ENCODE measurements at regions not wholly inside any gene's neighbourhood (a gene's known extent, or its start where the extent isn't known, plus 50 kb on each side); places are given as distances from the start of the nearest gene placed in this dataset.
"Not testable (repeated sequence)": the region's sequence is repeated elsewhere in the genome, so short reads cannot be mapped to it uniquely, and the experiment has no call there.

- H3K36me3 ChIP-seq (ENCODE audit: insufficient read depth, low read length); H3K4me1 ChIP-seq (ENCODE audit: insufficient read depth, low read length); H3K9ac ChIP-seq (ENCODE audit: low read depth, low read length); H3K9me3 ChIP-seq (ENCODE audit: control insufficient read depth, insufficient read depth, low read length): not testable (repeated sequence)
Measured at GRCh38 chr2:111339476-111339875, 218.8 kb downstream of the BCL2L11 start.

DNA sequence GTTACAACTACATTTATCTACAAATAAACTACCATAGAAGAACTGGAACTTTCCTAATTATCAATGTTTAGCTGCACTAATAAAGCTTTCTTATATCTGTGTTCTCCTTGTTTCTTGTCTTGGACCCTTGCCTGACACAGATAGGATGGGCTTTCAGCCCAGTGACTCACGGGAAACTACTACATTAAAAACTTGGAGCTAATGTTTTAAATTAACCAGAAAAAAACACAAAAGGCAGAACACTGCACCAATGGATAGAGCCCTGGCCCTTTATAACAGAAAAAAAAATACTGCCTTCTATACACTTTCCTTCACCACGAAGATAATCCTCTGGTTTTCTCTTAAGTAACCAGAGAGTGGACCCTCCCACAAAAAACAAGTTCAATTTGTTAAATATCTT, 223.9 kb downstream of the BCL2L11 start:
- not testable (repeated sequence) for H3K36me3 ChIP-seq (ENCODE audit: insufficient read depth, low read length); H3K9me3 ChIP-seq (ENCODE audit: control insufficient read depth, insufficient read depth, low read length); H3K9ac ChIP-seq (ENCODE audit: low read depth, low read length); H3K4me1 ChIP-seq (ENCODE audit: insufficient read depth, low read length)

DNA sequence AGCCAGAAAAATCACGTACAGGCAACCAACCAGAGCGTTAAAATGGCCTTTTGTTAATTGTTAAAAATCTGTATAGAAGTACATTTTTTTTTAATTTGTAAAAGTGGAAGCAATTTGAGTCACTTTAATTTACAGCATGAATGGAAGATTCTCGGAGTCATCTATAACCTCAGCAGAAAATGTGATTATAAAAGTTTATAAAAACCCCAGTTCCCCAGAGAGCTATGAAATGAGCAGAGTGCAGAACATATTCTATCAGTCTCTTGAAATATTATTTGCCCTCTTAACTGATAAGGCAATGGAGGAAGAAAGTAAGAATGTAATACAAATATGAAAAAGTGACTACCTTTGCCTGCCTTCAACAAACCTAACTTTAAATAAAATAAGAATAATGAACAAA, 224.7 kb downstream of the BCL2L11 start:
- not testable (repeated sequence) for H3K9ac ChIP-seq (ENCODE audit: low read depth, low read length); H3K36me3 ChIP-seq (ENCODE audit: insufficient read depth, low read length); H3K4me1 ChIP-seq (ENCODE audit: insufficient read depth, low read length); H3K9me3 ChIP-seq (ENCODE audit: control insufficient read depth, insufficient read depth, low read length)

DNA sequence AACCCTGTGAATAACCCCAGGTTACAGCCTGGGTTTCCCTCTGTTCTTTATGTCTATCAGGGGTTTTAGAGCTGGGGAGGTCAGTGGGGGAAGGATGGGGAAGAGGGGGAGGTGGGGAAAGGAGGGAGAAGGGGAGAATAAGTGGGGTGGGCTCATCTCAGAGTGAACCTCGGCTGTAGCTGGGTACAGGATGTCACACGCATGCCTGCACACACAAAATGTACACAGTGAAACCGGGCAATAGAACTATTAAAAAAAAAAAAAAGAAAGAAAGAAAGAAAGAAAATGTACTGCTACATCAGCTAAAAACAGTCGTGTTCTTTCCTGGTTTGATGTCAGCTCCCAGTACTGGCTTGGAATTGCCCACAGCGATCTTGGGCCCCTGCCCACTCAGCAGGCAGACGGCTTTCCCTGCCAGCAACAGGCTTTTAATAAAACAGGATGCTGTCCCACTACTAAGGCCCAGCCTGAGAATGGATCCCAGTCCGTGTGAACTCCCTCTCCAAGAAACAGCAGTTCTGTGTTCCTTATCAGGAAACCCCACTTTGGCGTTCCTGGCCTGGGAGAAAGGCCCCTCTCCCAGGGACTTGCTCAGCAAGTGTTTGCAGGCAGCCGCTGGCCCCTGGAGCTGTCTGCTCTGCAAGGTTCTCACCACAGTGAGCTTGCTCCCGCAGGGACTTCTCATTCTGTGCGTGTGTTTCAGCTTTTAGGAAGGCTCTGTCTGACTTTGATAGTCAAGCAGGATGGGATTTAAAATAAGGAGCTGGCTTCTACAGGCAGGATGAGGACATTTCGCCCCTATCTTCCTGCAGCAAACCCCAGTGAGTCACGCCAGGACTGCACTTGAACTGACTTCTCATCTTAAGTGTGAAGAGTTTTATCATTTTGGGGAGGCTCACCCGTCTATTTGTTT, 225.6 kb downstream of the BCL2L11 start:
- H3K4me1 ChIP-seq (ENCODE audit: insufficient read depth, low read length); H3K9me3 ChIP-seq (ENCODE audit: control insufficient read depth, insufficient read depth, low read length); H3K36me3 ChIP-seq (ENCODE audit: insufficient read depth, low read length); H3K9ac ChIP-seq (ENCODE audit: low read depth, low read length): not testable (repeated sequence)

GRCh38 chr2:111347695-111348094, 227.0 kb downstream of the BCL2L11 start:
- not testable (repeated sequence) for H3K9me3 ChIP-seq (ENCODE audit: control insufficient read depth, insufficient read depth, low read length); H3K4me1 ChIP-seq (ENCODE audit: insufficient read depth, low read length); H3K9ac ChIP-seq (ENCODE audit: low read depth, low read length); H3K36me3 ChIP-seq (ENCODE audit: insufficient read depth, low read length)

GRCh38 chr2:111348316-111348715, 227.6 kb downstream of the BCL2L11 start:
- not testable (repeated sequence) for H3K9me3 ChIP-seq (ENCODE audit: control insufficient read depth, insufficient read depth, low read length); H3K4me1 ChIP-seq (ENCODE audit: insufficient read depth, low read length); H3K36me3 ChIP-seq (ENCODE audit: insufficient read depth, low read length); H3K9ac ChIP-seq (ENCODE audit: low read depth, low read length)

DNA sequence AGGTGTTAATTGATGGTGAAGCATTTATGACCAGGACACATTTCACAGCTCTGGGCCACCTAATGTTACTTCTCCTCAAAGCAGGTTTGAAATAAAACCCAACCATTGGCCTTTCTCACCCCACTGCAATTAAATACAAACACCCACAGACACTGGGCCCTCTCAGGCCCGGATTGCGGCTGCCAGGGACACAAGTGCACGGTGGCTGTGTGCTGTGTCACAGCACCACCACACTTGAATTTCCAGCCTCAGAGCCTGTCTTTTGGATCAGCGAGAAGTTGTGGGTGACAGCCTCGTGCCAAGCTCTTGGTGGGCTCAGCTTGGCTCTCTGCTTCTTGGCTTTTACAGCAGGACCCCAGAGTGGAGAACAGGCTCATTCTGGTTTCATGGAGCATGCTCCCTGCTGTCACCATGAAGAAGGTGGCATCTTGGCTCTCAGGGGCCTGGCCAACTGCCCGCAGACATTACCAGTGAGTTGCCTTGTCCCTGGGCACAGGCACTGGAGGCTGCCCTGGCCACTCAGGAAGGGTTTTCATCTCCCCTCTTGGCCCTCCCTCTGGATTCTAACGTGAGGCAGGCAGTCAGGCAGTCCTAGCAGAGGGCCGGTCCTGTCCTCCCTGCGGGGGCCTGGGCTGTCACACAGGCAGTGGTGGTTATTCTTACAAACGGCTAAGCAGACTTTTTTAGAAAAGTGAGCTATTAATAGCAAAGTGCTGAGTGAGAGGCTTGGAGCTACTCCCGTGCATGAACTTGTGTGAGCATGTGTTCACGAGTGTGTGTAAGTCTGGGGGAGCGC, 234.5 kb downstream of the BCL2L11 start:
- not testable (repeated sequence) for H3K9me3 ChIP-seq (ENCODE audit: control insufficient read depth, insufficient read depth, low read length); H3K9ac ChIP-seq (ENCODE audit: low read depth, low read length); H3K4me1 ChIP-seq (ENCODE audit: insufficient read depth, low read length); H3K36me3 ChIP-seq (ENCODE audit: insufficient read depth, low read length)

- not testable (repeated sequence) for H3K36me3 ChIP-seq (ENCODE audit: insufficient read depth, low read length); H3K9ac ChIP-seq (ENCODE audit: low read depth, low read length); H3K9me3 ChIP-seq (ENCODE audit: control insufficient read depth, insufficient read depth, low read length); H3K4me1 ChIP-seq (ENCODE audit: insufficient read depth, low read length)
Measured at GRCh38 chr2:111355823-111356511, 235.3 kb downstream of the BCL2L11 start.

DNA sequence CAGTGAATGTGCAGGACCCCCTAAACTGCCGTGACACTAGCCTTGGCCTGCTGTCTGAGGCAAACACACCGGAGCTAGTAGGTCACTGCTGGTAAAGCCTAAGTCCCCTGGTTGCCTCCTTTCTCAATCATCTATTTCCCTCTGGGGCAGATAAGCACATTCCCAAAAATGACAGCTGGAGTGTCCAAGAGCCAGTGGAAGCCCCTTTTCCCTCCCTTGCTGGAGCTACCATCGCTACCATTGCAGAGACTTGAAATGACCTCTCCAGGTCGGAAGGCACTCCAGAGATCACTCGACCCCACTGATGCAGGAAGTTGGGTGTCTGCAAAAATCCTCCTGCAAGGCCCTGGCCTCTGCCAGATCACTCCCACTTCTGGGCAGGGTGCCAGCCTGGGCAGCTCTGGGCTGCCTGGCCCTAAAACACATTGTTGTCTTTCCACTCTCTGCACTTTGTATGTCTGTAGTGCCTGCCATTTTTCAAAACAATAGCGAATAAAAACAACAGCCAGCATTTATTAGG, 235.9 kb downstream of the BCL2L11 start:
- H3K4me1 ChIP-seq (ENCODE audit: insufficient read depth, low read length); H3K36me3 ChIP-seq (ENCODE audit: insufficient read depth, low read length); H3K9ac ChIP-seq (ENCODE audit: low read depth, low read length); H3K9me3 ChIP-seq (ENCODE audit: control insufficient read depth, insufficient read depth, low read length): not testable (repeated sequence)

GRCh38 chr2:111365986-111366640, 245.4 kb downstream of the BCL2L11 start:
- not testable (repeated sequence) for H3K9ac ChIP-seq (ENCODE audit: low read depth, low read length); H3K4me1 ChIP-seq (ENCODE audit: insufficient read depth, low read length); H3K36me3 ChIP-seq (ENCODE audit: insufficient read depth, low read length); H3K9me3 ChIP-seq (ENCODE audit: control insufficient read depth, insufficient read depth, low read length)

DNA sequence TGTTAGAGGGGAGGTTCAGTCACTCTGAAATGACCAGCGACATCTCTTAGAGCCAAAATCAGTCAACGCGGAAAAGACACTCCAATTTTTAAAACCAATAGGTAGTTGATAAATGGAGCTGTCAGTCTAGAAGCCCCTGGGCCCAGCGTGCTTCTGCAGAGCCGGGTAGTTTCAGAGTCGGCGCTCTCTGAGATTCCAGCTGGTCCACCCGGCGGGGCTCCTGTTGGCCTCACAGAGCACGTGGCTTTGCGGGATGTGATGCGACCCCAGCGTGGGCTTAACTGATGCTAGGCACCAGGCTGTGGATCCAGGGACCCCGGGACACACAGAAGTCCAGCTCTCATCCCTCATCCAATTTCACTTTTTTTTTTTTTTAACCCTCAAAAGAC, 245.9 kb downstream of the BCL2L11 start:
- H3K4me1 ChIP-seq (ENCODE audit: insufficient read depth, low read length); H3K9ac ChIP-seq (ENCODE audit: low read depth, low read length); H3K9me3 ChIP-seq (ENCODE audit: control insufficient read depth, insufficient read depth, low read length); H3K36me3 ChIP-seq (ENCODE audit: insufficient read depth, low read length): not testable (repeated sequence)

DNA sequence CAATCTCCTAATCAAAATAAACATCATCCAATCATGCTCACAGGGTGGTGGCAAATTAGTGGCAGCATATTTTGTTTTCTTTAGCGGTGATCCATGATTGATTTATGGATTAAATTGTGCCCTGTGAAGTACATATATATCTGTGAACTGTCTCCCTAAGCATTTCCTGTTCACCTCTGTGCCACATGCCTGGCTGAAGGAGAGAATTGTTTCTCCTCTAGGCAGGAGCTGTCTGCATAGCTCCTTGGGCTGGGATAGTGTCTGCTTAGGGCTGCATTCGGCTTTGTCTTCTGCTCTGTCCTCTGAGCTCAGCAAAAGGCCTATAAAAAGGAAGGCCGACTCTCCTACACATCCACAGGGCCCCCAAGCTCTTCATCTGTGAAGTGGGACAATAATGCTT, 246.4 kb downstream of the BCL2L11 start:
- H3K9ac ChIP-seq (ENCODE audit: low read depth, low read length) = not testable (repeated sequence)

DNA sequence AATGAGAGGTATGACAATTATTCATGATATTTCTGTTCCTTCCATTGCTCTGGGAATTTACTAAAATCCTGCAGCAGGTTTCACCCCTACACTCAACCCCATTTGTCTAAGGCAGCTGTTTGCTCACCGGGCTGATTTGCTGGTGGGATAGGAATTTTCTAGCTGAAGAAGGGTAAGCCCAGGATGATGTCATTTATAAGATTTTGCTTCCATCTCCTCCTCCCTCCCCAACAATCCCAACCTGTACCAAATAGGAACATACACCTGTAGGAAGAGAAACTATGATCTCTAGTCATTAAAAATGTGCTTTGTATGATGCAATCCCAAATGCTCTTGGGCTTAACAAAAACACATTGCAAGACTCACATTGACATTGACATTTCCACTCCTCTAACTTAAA, 247.2 kb downstream of the BCL2L11 start:
- H3K9ac ChIP-seq (ENCODE audit: low read depth, low read length); H3K9me3 ChIP-seq (ENCODE audit: control insufficient read depth, insufficient read depth, low read length); H3K4me1 ChIP-seq (ENCODE audit: insufficient read depth, low read length); H3K36me3 ChIP-seq (ENCODE audit: insufficient read depth, low read length): not testable (repeated sequence)

More for the DNA sequence above, 246.4 kb downstream of the BCL2L11 start:
- not testable (repeated sequence) for H3K4me1 ChIP-seq (ENCODE audit: insufficient read depth, low read length); H3K9me3 ChIP-seq (ENCODE audit: control insufficient read depth, insufficient read depth, low read length); H3K36me3 ChIP-seq (ENCODE audit: insufficient read depth, low read length)

GRCh38 chr2:111368288-111368687, 247.6 kb downstream of the BCL2L11 start:
- not testable (repeated sequence) for H3K9ac ChIP-seq (ENCODE audit: low read depth, low read length); H3K4me1 ChIP-seq (ENCODE audit: insufficient read depth, low read length); H3K9me3 ChIP-seq (ENCODE audit: control insufficient read depth, insufficient read depth, low read length); H3K36me3 ChIP-seq (ENCODE audit: insufficient read depth, low read length)

All from ES-I3 (cell line).